PC-3 (cell line): ENCODE measurements at regions not wholly inside any gene's neighbourhood (a gene's known extent, or its start where the extent isn't known, plus 50 kb on each side); places are given as distances from the start of the nearest gene placed in this dataset.

ENCODE experiments used
- ATAC-seq: fragments of 200-7000 bp; cut with Tn5 transposase; 2 replicates; pipeline ENCODE4 v1.9.1; 2020; ENCODE audit warnings: mild to moderate bottlenecking, moderate library complexity
- BruUV-seq: library from RNA; stranded (reverse); fragments of 400-500 nt; replicated peaks from 2 replicates; lab custom pipeline; 2021; lab: Mats Ljungman, UMichigan
- CTCF ChIA-PET: fragments of 300-600 bp; sonication (Branson Sonifier 250); formaldehyde crosslinking; loops from one replicate; lab custom pipeline; 2022; ENCODE audit warnings: antibody characterized with exemption; lab: Charles Lee
- POLR2A ChIA-PET: fragments of 300-600 bp; sonication (Branson Sonifier 250); formaldehyde crosslinking; loops from one replicate; lab custom pipeline; 2022; ENCODE audit warnings: antibody characterized with exemption; ENCODE audit not compliant: unreplicated experiment; lab: Charles Lee
- DNase-seq: peaks from one replicate; pipeline ENCODE4 v3.0.0-alpha.2; 2015
- H2AFZ ChIP-seq: fragments of 300-600 bp; sonication (generic); 2 replicates; pipeline ENCODE4 v1.6.0; 2016; ENCODE audit warnings: antibody characterized with exemption, low read length
- H3F3A ChIP-seq: fragments of 300-600 bp; sonication (generic); one replicate; pipeline ENCODE4 v1.6.0; 2017; ENCODE audit warnings: antibody characterized with exemption, low read length, control low read depth, mild to moderate bottlenecking; ENCODE audit not compliant: unreplicated experiment
- H3K27ac ChIP-seq: fragments of 300-600 bp; sonication (generic); 2 replicates; pipeline ENCODE4 v1.5.1; 2016; ENCODE audit warnings: mild to moderate bottlenecking, low read length
- H3K27me3 ChIP-seq: fragments of 300-600 bp; sonication (generic); 2 replicates; pipeline ENCODE4 v1.6.1; 2016; ENCODE audit warnings: low read length, mixed read lengths
- H3K36me3 ChIP-seq: fragments of 300-600 bp; sonication (generic); 2 replicates; pipeline ENCODE4 v1.6.1; 2016; ENCODE audit warnings: low read depth, mixed run types, low read length, mixed read lengths
- H3K4me1 ChIP-seq: fragments of 300-600 bp; sonication (generic); 2 replicates; pipeline ENCODE4 v1.5.1; 2016; ENCODE audit warnings: low read length; ENCODE audit not compliant: insufficient read depth
- H3K4me2 ChIP-seq: fragments of 300-600 bp; sonication (generic); 2 replicates; pipeline ENCODE4 v1.6.0; 2016; ENCODE audit warnings: low read length
- H3K4me3 ChIP-seq: fragments of 300-600 bp; sonication (generic); 2 replicates; pipeline ENCODE4 v1.5.1; 2016; ENCODE audit warnings: mild to moderate bottlenecking, low read length, mixed read lengths
- H3K79me2 ChIP-seq: fragments of 300-600 bp; sonication (generic); 2 replicates; pipeline ENCODE4 v1.6.1; 2017; ENCODE audit warnings: low read length, mixed read lengths
- H3K9ac ChIP-seq: fragments of 300-600 bp; sonication (generic); 2 replicates; pipeline ENCODE4 v1.6.0; 2016; ENCODE audit warnings: mild to moderate bottlenecking, low read length
- H3K9me2 ChIP-seq: fragments of 300-600 bp; sonication (generic); replicated peaks from 2 replicates; pipeline ENCODE4 v1.6.1; 2016; ENCODE audit warnings: mixed run types, low read length, mixed read lengths
- H3K9me3 ChIP-seq: fragments of 300-600 bp; sonication (generic); 2 replicates; pipeline ENCODE4 v1.6.1; 2016; ENCODE audit warnings: low read length, mixed read lengths
- H4K20me1 ChIP-seq: fragments of 300-600 bp; sonication (generic); 2 replicates; pipeline ENCODE4 v1.6.1; 2016; ENCODE audit warnings: low read length, mixed read lengths
- EZH2 ChIP-seq: fragments of 300-600 bp; sonication (generic); IDR thresholded peaks from one replicate; pipeline ENCODE4 v1.6.1; 2017; ENCODE audit warnings: antibody characterized with exemption, mild to moderate bottlenecking, low read length; ENCODE audit not compliant: unreplicated experiment
- EZH2phosphoT487 ChIP-seq: fragments of 300-600 bp; sonication (generic); IDR thresholded peaks from 2 replicates; pipeline ENCODE4 v1.6.1; 2018; ENCODE audit warnings: mild to moderate bottlenecking, antibody characterized with exemption, low read length, borderline replicate concordance
- intact Hi-C: fragments of 100-400 bp; cut with micrococcal nuclease; formaldehyde crosslinking; loops from 2 replicates; pipeline ENCODE4 v1.9.0; 2023
- TF ChIP-seq, protein P1 (sequence below): fragments of 300-600 bp; sonication (generic); conservative IDR thresholded peaks from 2 replicates; pipeline ENCODE4 v1.5.1; 2017; ENCODE audit warnings: antibody characterized with exemption, low read depth, mild to moderate bottlenecking, low read length

DNA sequence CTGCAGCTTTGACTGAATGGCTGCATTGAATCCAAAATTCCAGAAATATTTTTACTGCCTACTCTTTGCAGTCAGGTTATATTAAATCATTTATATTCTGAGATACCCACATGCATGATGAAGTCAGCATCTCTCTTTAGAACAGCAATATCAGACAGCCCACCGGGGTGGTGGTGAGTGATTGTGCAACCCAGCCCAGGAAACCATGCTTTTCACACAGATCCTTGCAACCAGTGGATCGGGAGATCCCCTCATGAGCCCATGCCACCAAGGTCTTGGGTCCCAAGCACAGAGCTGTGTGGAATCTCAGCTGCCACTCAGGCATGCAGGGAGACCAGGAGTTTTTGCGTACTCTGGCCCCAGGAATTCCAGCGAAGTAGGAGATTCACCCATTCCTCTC is 226.5 kb downstream of the DTWD2 start:
- no peaks in the 10 kb centered on the region for H3K9me2 ChIP-seq
- no peaks in the 10 kb centered on the region for H3K4me1 ChIP-seq
- no peak overlapping the region for H3K4me2 ChIP-seq
- POLR2A ChIA-PET, result no interaction called here
- no peak overlapping the region for H3K9ac ChIP-seq
- no peaks in the 10 kb centered on the region for H3F3A ChIP-seq
- no peak overlapping the region for H3K4me3 ChIP-seq
- BruUV-seq, result no TSS peak
- H3K27ac ChIP-seq, result no peak overlapping the region
- H3K9me3 ChIP-seq, result no peaks in the 10 kb centered on the region
- H3K79me2 ChIP-seq, result no peaks in the 10 kb centered on the region
- TF ChIP-seq EZH2 (no peak), EZH2phosphoT487 (no peak)
- TF ChIP-seq, protein P1, sequence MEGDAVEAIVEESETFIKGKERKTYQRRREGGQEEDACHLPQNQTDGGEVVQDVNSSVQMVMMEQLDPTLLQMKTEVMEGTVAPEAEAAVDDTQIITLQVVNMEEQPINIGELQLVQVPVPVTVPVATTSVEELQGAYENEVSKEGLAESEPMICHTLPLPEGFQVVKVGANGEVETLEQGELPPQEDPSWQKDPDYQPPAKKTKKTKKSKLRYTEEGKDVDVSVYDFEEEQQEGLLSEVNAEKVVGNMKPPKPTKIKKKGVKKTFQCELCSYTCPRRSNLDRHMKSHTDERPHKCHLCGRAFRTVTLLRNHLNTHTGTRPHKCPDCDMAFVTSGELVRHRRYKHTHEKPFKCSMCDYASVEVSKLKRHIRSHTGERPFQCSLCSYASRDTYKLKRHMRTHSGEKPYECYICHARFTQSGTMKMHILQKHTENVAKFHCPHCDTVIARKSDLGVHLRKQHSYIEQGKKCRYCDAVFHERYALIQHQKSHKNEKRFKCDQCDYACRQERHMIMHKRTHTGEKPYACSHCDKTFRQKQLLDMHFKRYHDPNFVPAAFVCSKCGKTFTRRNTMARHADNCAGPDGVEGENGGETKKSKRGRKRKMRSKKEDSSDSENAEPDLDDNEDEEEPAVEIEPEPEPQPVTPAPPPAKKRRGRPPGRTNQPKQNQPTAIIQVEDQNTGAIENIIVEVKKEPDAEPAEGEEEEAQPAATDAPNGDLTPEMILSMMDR, result no peak
- H4K20me1 ChIP-seq, result no peaks in the 10 kb centered on the region
- no peaks in the 10 kb centered on the region for H3K27me3 ChIP-seq
- ATAC-seq (no peak), DNase-seq (no peak)
- H3K36me3 ChIP-seq, result no peaks in the 10 kb centered on the region
- CTCF ChIA-PET, result no interaction called here
- intact Hi-C loops, result no loop called here
- no peak overlapping the region for H2AFZ ChIP-seq

DNA sequence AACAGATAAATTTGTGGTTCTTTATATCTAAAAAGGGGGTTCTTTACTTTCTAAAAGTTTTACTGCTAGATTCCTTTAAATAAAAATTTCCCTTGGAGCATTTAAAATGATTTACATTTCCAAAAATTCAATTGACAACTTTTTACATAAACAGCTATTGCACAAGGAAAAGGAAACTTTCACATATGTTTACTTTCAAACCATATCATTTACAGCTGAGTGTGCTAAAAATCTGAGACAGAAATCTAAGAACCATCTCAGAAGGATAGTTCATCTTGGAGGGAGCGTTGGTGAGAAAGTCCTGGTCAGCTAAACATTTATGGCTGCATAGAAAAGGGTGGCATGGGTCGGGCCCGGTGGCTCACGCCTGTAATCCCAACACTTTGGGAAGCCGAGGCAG is 235.4 kb downstream of the DTWD2 start:
- no peak for TF ChIP-seq EZH2
- TF ChIP-seq, protein P1, result no peak
- no peak for TF ChIP-seq EZH2phosphoT487
- Histone ChIP-seq H3K9me3 (no peaks in the 10 kb centered on the region), H3K27me3 (no peaks in the 10 kb centered on the region), H3K79me2 (no peaks in the 10 kb centered on the region), H3K9me2 (no peaks in the 10 kb centered on the region), H2AFZ (no peak overlapping the region), H3K4me3 (no peak overlapping the region), H4K20me1 (no peaks in the 10 kb centered on the region), H3K4me1 (no peaks in the 10 kb centered on the region), H3K4me2 (no peak overlapping the region), H3K27ac (no peak overlapping the region), H3K9ac (no peak overlapping the region), H3F3A (no peaks in the 10 kb centered on the region), H3K36me3 (no peaks in the 10 kb centered on the region)
- intact Hi-C loops, result no loop called here
- no peak for ATAC-seq
- no peak for DNase-seq
- CTCF ChIA-PET, result no interaction called here
- POLR2A ChIA-PET, result no interaction called here
- BruUV-seq, result no TSS peak

DNA sequence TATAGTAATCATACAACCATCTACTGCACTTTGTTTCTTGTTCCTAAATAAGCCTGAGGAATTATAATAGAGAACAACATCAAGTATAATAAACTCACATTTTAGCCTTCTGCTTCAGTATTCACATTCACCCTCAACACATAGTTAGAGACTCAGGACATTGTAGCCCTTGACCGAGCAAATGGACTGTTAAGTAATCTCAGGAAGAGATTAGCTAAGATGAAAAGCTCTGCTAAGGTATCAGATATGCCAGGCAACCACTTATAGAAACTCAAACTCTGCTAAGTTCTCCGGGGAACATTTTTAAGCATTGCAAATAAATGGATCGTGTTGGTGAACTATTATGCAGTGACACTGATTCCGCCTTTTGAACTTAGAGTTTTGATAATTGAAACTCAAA is 252.0 kb downstream of the DTWD2 start:
- H3K9me2 ChIP-seq, result no peaks in the 10 kb centered on the region
- H3K4me1 ChIP-seq, result no peaks in the 10 kb centered on the region
- intact Hi-C loops, result no loop called here

More for the DNA sequence above, 252.0 kb downstream of the DTWD2 start:
- no peaks in the 10 kb centered on the region for H3K9me3 ChIP-seq
- POLR2A ChIA-PET, result no interaction called here
- ATAC-seq, result no peak
- H3K27ac ChIP-seq, result no peak overlapping the region
- H3K79me2 ChIP-seq, result no peaks in the 10 kb centered on the region
- no peak overlapping the region for H3K4me2 ChIP-seq
- no peaks in the 10 kb centered on the region for H3F3A ChIP-seq
- no peaks in the 10 kb centered on the region for H3K36me3 ChIP-seq
- TF ChIP-seq, protein P1, result no peak
- no peak for TF ChIP-seq EZH2
- no peak for TF ChIP-seq EZH2phosphoT487
- no peak for DNase-seq
- no peaks in the 10 kb centered on the region for H4K20me1 ChIP-seq
- CTCF ChIA-PET, result no interaction called here
- H3K4me3 ChIP-seq, result no peak overlapping the region
- H3K9ac ChIP-seq, result no peak overlapping the region
- BruUV-seq, result no TSS peak
- no peak overlapping the region for H2AFZ ChIP-seq
- no peaks in the 10 kb centered on the region for H3K27me3 ChIP-seq
